ENCODE measurements at regions not wholly inside any gene's neighbourhood (a gene's known extent, or its start where the extent isn't known, plus 50 kb on each side); places are given as distances from the start of the nearest gene placed in this dataset.

DNA sequence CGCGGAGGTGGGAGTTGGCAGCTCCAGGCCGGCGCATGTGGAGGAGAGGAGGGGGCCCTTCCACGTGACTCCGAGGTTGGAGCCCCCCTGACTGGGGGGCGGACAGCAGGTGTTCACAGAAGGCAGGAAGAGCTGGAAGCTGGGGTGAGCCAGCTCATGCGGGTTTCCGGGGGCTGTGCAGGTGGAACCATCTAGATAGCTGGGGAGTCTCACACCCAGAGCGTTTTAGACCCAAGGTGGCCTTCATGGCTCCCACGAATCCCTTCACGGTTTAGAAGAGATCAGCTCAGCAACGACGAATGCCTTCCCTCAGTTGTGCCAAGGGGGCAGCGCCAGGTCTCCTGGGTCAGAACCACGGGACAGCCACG lies 740.5 kb upstream of the SALL3 start:
- TF ChIP-seq, protein P1, sequence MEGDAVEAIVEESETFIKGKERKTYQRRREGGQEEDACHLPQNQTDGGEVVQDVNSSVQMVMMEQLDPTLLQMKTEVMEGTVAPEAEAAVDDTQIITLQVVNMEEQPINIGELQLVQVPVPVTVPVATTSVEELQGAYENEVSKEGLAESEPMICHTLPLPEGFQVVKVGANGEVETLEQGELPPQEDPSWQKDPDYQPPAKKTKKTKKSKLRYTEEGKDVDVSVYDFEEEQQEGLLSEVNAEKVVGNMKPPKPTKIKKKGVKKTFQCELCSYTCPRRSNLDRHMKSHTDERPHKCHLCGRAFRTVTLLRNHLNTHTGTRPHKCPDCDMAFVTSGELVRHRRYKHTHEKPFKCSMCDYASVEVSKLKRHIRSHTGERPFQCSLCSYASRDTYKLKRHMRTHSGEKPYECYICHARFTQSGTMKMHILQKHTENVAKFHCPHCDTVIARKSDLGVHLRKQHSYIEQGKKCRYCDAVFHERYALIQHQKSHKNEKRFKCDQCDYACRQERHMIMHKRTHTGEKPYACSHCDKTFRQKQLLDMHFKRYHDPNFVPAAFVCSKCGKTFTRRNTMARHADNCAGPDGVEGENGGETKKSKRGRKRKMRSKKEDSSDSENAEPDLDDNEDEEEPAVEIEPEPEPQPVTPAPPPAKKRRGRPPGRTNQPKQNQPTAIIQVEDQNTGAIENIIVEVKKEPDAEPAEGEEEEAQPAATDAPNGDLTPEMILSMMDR (optimal IDR thresholded peaks at IDR 0.05 in 1 of 3, IDR thresholded peaks at IDR 0.05 in 1 of 3, conservative IDR thresholded peaks at IDR 0.05 in 1 of 3; ENCODE audit: extremely low read depth in 1 of 3, insufficient read depth in 2 of 3, low read length in 3 of 3), result no peak
- TF ChIP-seq EZH2 (IDR thresholded peaks at IDR 0.05; ENCODE audit: low read length), result no peak

All from keratinocyte (primary cell).